Upper lobe of left lung (tissue), 4 donors: ENCODE measurements at regions not wholly inside any gene's neighbourhood (a gene's known extent, or its start where the extent isn't known, plus 50 kb on each side); places are given as distances from the start of the nearest gene placed in this dataset.

Source experiments
- CTCF ChIP-seq, 6 experiments: fragments of 450-650 bp in 4 of 6; fragments of 200-600 bp in 2 of 6; sonication (generic) in 2 of 6; IDR thresholded peaks; one replicate each; pipeline ENCODE4 v1.5.1; 2016 to 2019; ENCODE audit warnings: antibody characterized with exemption in 6 of 6
- EP300 ChIP-seq, 4 donors: sonication (generic); formaldehyde crosslinking; IDR thresholded peaks; one replicate each; pipeline ENCODE4 v1.5.1; 2017; ENCODE audit warnings: antibody characterized with exemption in 4 of 4, control low read depth in 2 of 4

DNA sequence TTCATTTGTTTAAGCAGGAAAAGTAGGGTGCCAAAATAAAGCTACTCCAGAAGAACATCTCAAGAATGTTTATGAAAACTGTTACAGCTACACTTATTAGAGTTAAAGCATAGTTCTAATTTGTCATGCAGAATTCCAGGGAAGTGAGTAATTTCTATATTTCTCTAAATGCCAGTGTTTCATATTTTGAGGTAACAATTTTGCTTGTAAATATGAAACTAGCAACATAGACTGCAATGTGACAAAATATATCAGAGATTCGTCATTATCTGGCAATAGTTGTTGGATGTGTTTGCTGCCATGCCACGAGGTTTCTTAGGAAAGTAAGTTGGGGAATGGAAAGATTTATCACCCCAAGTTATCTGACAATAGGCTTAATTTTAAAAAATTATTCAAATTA, 424.1 kb upstream of the ZEB2 start:
- no peak for TF ChIP-seq EP300 (IDR thresholded peaks at IDR 0.05)
- TF ChIP-seq CTCF (IDR thresholded peaks at IDR 0.05): no peak
